SK-N-SH (cell line): ENCODE measurements at regions not wholly inside any gene's neighbourhood (a gene's known extent, or its start where the extent isn't known, plus 50 kb on each side); places are given as distances from the start of the nearest gene placed in this dataset.

Experiments
- CTCF ChIP-seq: fragments of 200-600 bp; sonication (generic); IDR thresholded peaks from 2 replicates; pipeline ENCODE4 v1.6.1; 2017; ENCODE audit warnings: antibody characterized with exemption, mild to moderate bottlenecking, moderate library complexity
- RXRA ChIP-seq: IDR thresholded peaks from 2 replicates; pipeline ENCODE4 v1.4.0; 2012; ENCODE audit warnings: low read depth, mild to moderate bottlenecking, borderline replicate concordance

DNA sequence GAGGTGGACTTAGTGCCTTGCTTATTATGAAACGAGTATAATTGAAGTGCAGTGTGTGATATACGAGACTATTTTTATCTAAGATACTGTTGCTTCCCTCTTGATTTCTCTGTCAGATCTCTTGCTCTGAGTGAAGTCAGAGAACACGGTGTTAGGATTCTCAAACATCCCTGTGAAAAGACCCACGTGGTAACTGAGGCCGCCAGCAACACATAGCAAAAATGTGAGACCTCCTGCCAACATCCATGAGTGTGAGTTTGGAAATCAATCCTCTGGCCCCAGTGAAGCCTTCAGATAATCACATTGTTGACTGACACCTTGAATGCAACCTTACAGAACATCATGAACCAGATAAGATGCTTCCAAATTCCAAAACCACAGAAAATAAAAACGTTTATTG, 954.4 kb downstream of the FAT4 start:
- no peak for TF ChIP-seq CTCF
- TF ChIP-seq RXRA = no peak
